ENCODE measurements at regions not wholly inside any gene's neighbourhood (a gene's known extent, or its start where the extent isn't known, plus 50 kb on each side); places are given as distances from the start of the nearest gene placed in this dataset.

GRCh38 chr1:36721261-36721660 lies 238.5 kb upstream of the CSF3R start (continued):
- TF ChIP-seq EGR1 (IDR thresholded peaks at IDR 0.05; ENCODE audit: borderline replicate concordance, low read depth, low read length) (no peak), SIX5 (IDR thresholded peaks at IDR 0.05; ENCODE audit: low read depth, low read length) (no peak), EZH2 (IDR thresholded peaks at IDR 0.05; ENCODE audit: low read depth, low read length, severe bottlenecking) (no peak)

Data from H1 (cell line).